ENCODE measurements at regions not wholly inside any gene's neighbourhood (a gene's known extent, or its start where the extent isn't known, plus 50 kb on each side); places are given as distances from the start of the nearest gene placed in this dataset.

- TF ChIP-seq CTCF (conservative IDR thresholded peaks at IDR 0.05; ENCODE audit: low read depth, low read length) (no peak), EZH2 (IDR thresholded peaks at IDR 0.05; ENCODE audit: borderline replicate concordance, low read depth, low read length, poor library complexity, severe bottlenecking) (no peak)
Measured at GRCh38 chr7:25706764-25707163, 445.2 kb upstream of the NFE2L3 start.
